Left ventricle myocardium inferior (tissue), 1 donor: ENCODE measurements at regions not wholly inside any gene's neighbourhood (a gene's known extent, or its start where the extent isn't known, plus 50 kb on each side); places are given as distances from the start of the nearest gene placed in this dataset.

Experiments used
- DNase-seq: peaks from one replicate; pipeline ENCODE4 v3.0.0-alpha.2; 2020
- H3K27ac ChIP-seq: fragments of 200-600 bp; replicated peaks from 2 replicates; pipeline ENCODE4 v1.8.0; 2021
- H3K27me3 ChIP-seq: fragments of 200-600 bp; 2 replicates; pipeline ENCODE4 v1.8.0; 2021; ENCODE audit warnings: low read depth
- H3K36me3 ChIP-seq: fragments of 200-600 bp; 2 replicates; pipeline ENCODE4 v1.8.0; 2021
- H3K4me1 ChIP-seq: fragments of 200-600 bp; 2 replicates; pipeline ENCODE4 v1.8.0; 2021
- H3K4me3 ChIP-seq: fragments of 200-600 bp; 2 replicates; pipeline ENCODE4 v1.8.0; 2021; ENCODE audit warnings: mild to moderate bottlenecking, moderate library complexity
- H3K9me3 ChIP-seq: fragments of 200-600 bp; replicated peaks from 2 replicates; pipeline ENCODE4 v1.8.0; 2021
- intact Hi-C: fragments of 100-400 bp; cut with micrococcal nuclease; formaldehyde crosslinking; loops from one replicate; pipeline ENCODE4 v1.11.0; 2022
- TF ChIP-seq, protein P1 (sequence below): fragments of 200-600 bp; IDR thresholded peaks from 2 replicates; pipeline ENCODE4 v1.8.0; 2021; ENCODE audit warnings: antibody characterized with exemption, mild to moderate bottlenecking, borderline replicate concordance
- donor health status: DM: no; HTN: yes; CAD: no; lungs with severe emphysema.

DNA sequence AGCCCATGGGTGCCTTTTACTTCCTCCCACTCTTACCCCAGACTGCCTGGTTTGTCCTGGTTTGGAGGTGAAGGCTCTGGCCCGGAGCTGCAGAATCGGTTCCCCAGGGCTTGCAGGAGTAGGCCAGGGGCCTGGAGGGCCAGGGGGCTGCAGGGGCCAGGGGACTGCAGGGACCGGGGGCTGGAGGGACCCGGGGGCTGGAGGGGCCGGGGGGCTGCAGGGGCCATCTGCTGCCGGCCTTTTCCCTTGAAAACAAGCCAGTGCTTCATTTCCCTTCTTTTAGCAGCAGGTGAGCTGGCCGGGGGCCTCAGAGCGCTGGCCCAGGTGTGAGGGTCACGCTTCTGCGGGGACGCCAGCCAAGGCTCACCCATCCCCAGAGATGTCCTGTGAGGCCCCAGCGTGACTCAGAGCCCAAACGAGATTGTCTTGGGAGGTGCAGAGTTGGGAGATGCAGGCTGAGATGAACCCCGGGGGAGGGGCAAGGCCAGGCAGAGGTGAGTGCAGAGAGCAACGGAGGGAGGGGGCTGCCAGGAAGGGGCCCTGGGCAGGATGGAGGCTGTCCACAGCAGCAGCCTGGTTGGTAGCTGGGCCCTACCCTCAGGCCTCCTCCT, 154.9 kb downstream of the KIF26A start:
- intact Hi-C loops: no loop called here
- DNase-seq: peak; percentile 7
- Histone ChIP-seq H3K27me3 (peaks cover 61% of the 10 kb centered on the region), H3K9me3 (no peaks in the 10 kb centered on the region), H3K27ac (no peak overlapping the region), H3K4me1 (no peaks in the 10 kb centered on the region), H3K36me3 (no peaks in the 10 kb centered on the region), H3K4me3 (no peak overlapping the region)
- TF ChIP-seq, protein P1, sequence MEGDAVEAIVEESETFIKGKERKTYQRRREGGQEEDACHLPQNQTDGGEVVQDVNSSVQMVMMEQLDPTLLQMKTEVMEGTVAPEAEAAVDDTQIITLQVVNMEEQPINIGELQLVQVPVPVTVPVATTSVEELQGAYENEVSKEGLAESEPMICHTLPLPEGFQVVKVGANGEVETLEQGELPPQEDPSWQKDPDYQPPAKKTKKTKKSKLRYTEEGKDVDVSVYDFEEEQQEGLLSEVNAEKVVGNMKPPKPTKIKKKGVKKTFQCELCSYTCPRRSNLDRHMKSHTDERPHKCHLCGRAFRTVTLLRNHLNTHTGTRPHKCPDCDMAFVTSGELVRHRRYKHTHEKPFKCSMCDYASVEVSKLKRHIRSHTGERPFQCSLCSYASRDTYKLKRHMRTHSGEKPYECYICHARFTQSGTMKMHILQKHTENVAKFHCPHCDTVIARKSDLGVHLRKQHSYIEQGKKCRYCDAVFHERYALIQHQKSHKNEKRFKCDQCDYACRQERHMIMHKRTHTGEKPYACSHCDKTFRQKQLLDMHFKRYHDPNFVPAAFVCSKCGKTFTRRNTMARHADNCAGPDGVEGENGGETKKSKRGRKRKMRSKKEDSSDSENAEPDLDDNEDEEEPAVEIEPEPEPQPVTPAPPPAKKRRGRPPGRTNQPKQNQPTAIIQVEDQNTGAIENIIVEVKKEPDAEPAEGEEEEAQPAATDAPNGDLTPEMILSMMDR: no peak

DNA sequence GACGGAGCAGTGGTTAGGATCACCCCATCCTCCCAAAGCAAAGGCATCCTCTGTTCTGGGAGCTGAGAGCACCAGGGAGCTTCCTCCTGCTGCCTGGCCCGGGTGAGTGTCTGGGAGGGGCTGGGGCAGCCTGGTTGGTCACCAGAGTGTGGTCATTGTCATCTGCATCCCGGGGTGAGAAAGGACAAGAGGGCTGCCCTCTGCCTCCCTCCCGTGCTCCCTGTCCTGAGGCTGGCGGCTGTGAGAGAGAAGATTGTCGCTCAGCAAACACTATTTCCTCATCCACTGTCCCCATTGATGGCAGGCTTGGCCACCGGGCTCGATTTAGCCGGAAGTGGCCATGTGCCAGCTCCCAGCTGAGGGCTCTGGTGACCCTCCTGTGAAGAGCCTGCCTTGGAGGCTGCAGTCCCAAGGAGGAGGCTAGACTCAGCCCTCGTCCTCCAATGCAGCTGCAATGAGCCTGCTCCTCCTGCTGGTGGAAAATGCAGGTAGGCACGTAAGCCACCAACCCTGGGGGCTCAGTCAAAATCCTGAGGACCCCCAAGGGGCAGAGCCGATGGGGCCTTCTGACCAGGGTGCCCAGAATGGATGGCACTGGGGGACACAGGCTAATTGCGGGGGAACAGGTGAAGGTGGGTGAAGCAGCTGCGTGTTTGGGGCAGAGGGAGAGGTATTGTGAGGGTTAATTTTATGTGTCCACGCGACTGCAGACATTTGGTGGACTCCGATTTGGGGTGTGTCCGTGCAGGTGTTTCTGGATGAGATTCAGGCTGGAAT, 155.7 kb downstream of the KIF26A start:
- Histone ChIP-seq H3K4me3 (no peak overlapping the region), H3K4me1 (no peaks in the 10 kb centered on the region), H3K9me3 (no peaks in the 10 kb centered on the region), H3K36me3 (no peaks in the 10 kb centered on the region), H3K27ac (no peak overlapping the region), H3K27me3 (peaks cover 61% of the 10 kb centered on the region)
- peak; percentile 4 for DNase-seq
- intact Hi-C loops: no loop called here
- TF ChIP-seq, protein P1: no peak

DNA sequence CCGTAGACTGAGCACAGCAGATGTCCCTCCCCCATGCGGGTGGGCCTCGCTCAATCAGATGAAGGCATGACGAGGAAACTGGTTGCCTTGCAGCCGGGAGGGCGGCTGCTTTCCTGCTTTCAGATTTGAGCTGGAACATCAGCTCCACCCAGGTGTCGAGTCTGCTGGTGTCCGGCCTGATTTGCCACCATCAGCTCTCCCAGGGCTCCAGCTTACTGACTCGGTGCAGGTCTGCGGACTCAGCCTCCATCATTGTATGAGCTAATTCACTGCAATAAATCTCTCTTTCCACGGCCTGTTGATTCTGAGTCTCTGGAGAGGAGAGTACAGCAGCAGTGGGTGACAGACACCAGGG, 156.2 kb downstream of the KIF26A start:
- peak; percentile 4 for DNase-seq

DNA sequence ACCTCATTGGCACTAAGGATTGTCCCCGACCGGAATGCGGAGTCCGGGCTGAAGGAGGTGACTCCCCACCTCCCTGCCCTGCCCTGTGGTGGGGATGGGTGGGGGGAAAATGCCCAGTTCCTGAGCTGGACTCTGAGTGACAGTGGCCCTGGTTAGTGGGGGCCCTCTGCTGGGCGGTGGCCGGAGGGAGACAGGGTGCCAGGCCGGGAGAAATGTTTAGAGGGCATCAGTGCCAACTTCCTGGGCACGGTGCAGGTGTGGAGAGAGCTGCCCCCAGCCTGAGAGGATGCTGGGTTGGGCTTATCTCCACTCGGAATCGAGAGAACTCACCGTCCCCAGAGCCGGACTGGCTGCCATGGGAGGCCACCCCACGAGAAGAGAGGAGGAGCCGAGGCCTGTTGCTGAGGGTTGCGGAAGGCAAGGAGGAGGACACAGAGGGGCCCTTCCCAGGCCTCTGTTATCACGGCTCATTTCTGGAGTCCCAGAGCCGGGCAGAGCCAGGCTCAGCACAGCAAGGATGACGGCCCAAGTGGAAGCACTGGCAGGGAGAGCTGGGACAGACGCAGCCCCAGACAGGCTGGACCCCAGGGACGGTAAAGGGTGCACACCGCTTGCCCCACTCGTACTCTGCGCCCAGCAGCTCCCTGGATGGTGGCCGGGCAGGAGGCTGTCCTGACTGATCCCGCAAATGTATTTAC, 156.7 kb downstream of the KIF26A start:
- H3K27me3 ChIP-seq: peaks cover 61% of the 10 kb centered on the region
- intact Hi-C loops: no loop called here
- H3K36me3 ChIP-seq: no peaks in the 10 kb centered on the region
- no peak overlapping the region for H3K4me3 ChIP-seq
- peak; percentile 9 for DNase-seq
- no peak overlapping the region for H3K27ac ChIP-seq
- peaks cover 6% of the 10 kb centered on the region for H3K4me1 ChIP-seq
- H3K9me3 ChIP-seq: no peaks in the 10 kb centered on the region
- TF ChIP-seq, protein P1: no peak

More for the DNA sequence above, 156.2 kb downstream of the KIF26A start:
- Histone ChIP-seq H3K9me3 (no peaks in the 10 kb centered on the region), H3K4me3 (no peak overlapping the region), H3K4me1 (peaks cover 2% of the 10 kb centered on the region), H3K27ac (no peak overlapping the region), H3K27me3 (peaks cover 61% of the 10 kb centered on the region), H3K36me3 (no peaks in the 10 kb centered on the region)
- TF ChIP-seq, protein P1: no peak
- intact Hi-C loops: no loop called here

DNA sequence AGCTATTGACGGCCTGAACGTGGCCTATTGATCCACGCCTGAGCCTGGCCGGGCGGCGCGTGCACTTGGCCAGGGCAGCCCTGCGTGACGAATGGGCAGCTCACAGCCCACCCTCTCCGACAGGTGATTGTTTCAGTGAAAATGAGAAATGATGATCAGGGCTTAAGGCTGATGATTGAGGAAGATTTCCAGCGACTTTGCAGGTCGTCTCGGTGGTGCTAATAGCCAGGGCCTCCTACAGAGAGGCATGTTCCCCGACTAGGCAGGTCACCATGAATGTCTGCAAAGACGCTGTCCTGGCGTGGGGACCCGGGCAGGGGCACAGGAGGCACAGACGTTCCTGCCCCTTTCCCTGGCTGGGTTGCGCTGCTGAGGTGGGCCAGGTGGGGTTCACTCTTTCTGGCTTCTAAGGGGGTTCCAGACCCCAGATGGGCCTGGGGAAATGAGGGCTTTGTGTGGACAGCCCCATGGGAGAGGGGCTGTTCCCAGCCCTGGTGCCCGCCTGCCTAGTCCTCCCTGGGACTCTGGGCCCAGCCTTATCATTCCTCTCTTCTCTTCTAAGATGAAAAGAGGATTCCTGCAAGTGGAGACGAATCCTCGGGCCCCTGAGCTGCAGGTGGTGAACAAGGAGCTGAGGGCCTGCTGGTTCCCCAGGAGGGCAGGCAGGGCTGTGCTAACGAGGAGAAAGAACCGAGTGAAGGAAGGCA, 157.4 kb downstream of the KIF26A start:
- Histone ChIP-seq H3K36me3 (no peaks in the 10 kb centered on the region), H3K4me1 (peaks cover 6% of the 10 kb centered on the region), H3K4me3 (no peak overlapping the region), H3K9me3 (no peaks in the 10 kb centered on the region), H3K27ac (no peak overlapping the region), H3K27me3 (peaks cover 60% of the 10 kb centered on the region)
- intact Hi-C loops: no loop called here
- TF ChIP-seq, protein P1: no peak
- DNase-seq: peak; percentile 4
